ENCODE measurements at regions not wholly inside any gene's neighbourhood (a gene's known extent, or its start where the extent isn't known, plus 50 kb on each side); places are given as distances from the start of the nearest gene placed in this dataset.

- TF ChIP-seq CTCF (IDR thresholded peaks at IDR 0.05) (no peak), EZH2 (IDR thresholded peaks at IDR 0.05; ENCODE audit: borderline replicate concordance, insufficient read depth, low read depth, low read length, poor library complexity, severe bottlenecking) (no peak)
Measured at GRCh38 chr4:131584587-131584986, 1564.5 kb upstream of the PCDH10 start.

Data from B cell (primary cell).